SU-DHL-6 (cell line): ENCODE measurements at regions not wholly inside any gene's neighbourhood (a gene's known extent, or its start where the extent isn't known, plus 50 kb on each side); places are given as distances from the start of the nearest gene placed in this dataset.

ENCODE experiments used
- H2AFZ ChIP-seq: fragments of 200-600 bp; sonication (generic); 2 replicates; pipeline ENCODE4 v1.6.1; 2014; ENCODE audit warnings: low read depth, mild to moderate bottlenecking, moderate library complexity, mixed read lengths, antibody characterized with exemption, low read length; ENCODE audit not compliant: severe bottlenecking
- H3F3A ChIP-seq: fragments of 200-600 bp; shearing (Covaris generic); 2 replicates; pipeline ENCODE4 v1.6.0; 2016; ENCODE audit warnings: antibody characterized with exemption, mild to moderate bottlenecking; ENCODE audit not compliant: insufficient read depth
- H3K27ac ChIP-seq: fragments of 200-600 bp; sonication (generic); 2 replicates; pipeline ENCODE4 v1.5.1; 2016; ENCODE audit warnings: low read depth, mild to moderate bottlenecking, low read length, moderate library complexity, mixed read lengths
- H3K27me3 ChIP-seq: fragments of 200-600 bp; sonication (generic), shearing (Covaris generic); 2 replicates; pipeline ENCODE4 v1.6.0; 2014; ENCODE audit warnings: mild to moderate bottlenecking, low read length
- H3K36me3 ChIP-seq: fragments of 200-600 bp; sonication (generic); 2 replicates; pipeline ENCODE4 v1.6.1; 2014; ENCODE audit warnings: mild to moderate bottlenecking, low read length, mixed read lengths
- H3K4me2 ChIP-seq: fragments of 300-600, 200-600 bp; shearing (Covaris generic), sonication (generic); 2 replicates; pipeline ENCODE4 v1.6.0; 2014; ENCODE audit warnings: low read length, low read depth, mild to moderate bottlenecking; ENCODE audit not compliant: poor library complexity, severe bottlenecking
- H3K4me3 ChIP-seq: fragments of 200-600 bp; sonication (generic); 2 replicates; pipeline ENCODE4 v1.5.1; 2014; ENCODE audit warnings: antibody characterized with exemption, low read length, mild to moderate bottlenecking, mixed read lengths; ENCODE audit not compliant: insufficient read depth, poor library complexity, severe bottlenecking
- H3K79me2 ChIP-seq: fragments of 200-600 bp; sonication (generic); 2 replicates; pipeline ENCODE4 v1.6.1; 2014; ENCODE audit warnings: mild to moderate bottlenecking, low read length, moderate library complexity; ENCODE audit not compliant: insufficient read depth
- H3K9ac ChIP-seq: fragments of 200-600 bp; sonication (generic); 2 replicates; pipeline ENCODE4 v1.7.0; 2014; ENCODE audit warnings: mild to moderate bottlenecking, low read length
- H3K9me2 ChIP-seq: fragments of 200-600 bp; sonication (generic); replicated peaks from 2 replicates; pipeline ENCODE4 v1.6.1; 2014; ENCODE audit warnings: low read length; ENCODE audit not compliant: insufficient read depth
- H3K9me3 ChIP-seq: fragments of 200-600 bp; sonication (generic); 2 replicates; pipeline ENCODE4 v1.6.1; 2014; ENCODE audit warnings: low read length, mixed read lengths; ENCODE audit not compliant: insufficient read depth
- H4K20me1 ChIP-seq: fragments of 200-600 bp; sonication (generic); 2 replicates; pipeline ENCODE4 v1.6.1; 2014; ENCODE audit warnings: low read depth, mild to moderate bottlenecking, antibody characterized with exemption, low read length, moderate library complexity, mixed read lengths
- EZH2phosphoT487 ChIP-seq: fragments of 200-600 bp; sonication (generic), shearing (Covaris generic); conservative IDR thresholded peaks from 2 replicates; pipeline ENCODE4 v1.6.1; 2018; ENCODE audit warnings: mild to moderate bottlenecking, antibody characterized with exemption, low read length, moderate library complexity, mixed read lengths
- TF ChIP-seq, protein P1 (sequence below): fragments of 200-600 bp; sonication (generic); IDR thresholded peaks from one replicate; pipeline ENCODE4 v1.5.1; 2017; ENCODE audit warnings: antibody characterized with exemption, mild to moderate bottlenecking, low read length, moderate library complexity; ENCODE audit not compliant: insufficient read depth, poor library complexity, severe bottlenecking

DNA sequence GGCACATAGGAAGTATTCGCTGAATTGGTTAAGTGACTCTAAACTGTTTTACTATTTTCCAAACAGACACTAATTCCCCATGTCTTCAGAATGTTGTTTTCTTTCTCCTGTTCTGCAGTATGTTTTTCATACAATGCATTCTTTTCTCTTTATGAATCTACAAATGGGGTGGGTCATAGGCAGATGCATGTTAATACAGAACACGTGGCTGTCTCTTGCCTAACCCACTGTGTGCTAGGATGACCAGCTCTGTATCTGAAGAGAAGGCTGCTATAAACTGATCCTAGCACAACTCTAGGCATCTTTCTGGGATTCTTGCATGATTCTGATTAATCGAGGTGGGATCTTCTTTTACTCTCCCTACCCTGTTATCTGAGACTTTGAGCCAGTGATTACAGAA, 826.0 kb downstream of the PLCL1 start:
- no peak overlapping the region for H3K9ac ChIP-seq
- H3K36me3 ChIP-seq, result no peaks in the 10 kb centered on the region
- TF ChIP-seq, protein P1, sequence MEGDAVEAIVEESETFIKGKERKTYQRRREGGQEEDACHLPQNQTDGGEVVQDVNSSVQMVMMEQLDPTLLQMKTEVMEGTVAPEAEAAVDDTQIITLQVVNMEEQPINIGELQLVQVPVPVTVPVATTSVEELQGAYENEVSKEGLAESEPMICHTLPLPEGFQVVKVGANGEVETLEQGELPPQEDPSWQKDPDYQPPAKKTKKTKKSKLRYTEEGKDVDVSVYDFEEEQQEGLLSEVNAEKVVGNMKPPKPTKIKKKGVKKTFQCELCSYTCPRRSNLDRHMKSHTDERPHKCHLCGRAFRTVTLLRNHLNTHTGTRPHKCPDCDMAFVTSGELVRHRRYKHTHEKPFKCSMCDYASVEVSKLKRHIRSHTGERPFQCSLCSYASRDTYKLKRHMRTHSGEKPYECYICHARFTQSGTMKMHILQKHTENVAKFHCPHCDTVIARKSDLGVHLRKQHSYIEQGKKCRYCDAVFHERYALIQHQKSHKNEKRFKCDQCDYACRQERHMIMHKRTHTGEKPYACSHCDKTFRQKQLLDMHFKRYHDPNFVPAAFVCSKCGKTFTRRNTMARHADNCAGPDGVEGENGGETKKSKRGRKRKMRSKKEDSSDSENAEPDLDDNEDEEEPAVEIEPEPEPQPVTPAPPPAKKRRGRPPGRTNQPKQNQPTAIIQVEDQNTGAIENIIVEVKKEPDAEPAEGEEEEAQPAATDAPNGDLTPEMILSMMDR, result no peak
- TF ChIP-seq EZH2phosphoT487, result no peak
- H3K9me2 ChIP-seq, result no peaks in the 10 kb centered on the region
- no peaks in the 10 kb centered on the region for H3K79me2 ChIP-seq
- H4K20me1 ChIP-seq, result no peaks in the 10 kb centered on the region
- no peaks in the 10 kb centered on the region for H3K9me3 ChIP-seq
- no peak overlapping the region for H2AFZ ChIP-seq
- no peak overlapping the region for H3K4me2 ChIP-seq
- H3K27me3 ChIP-seq, result no peaks in the 10 kb centered on the region
- H3F3A ChIP-seq, result no peaks in the 10 kb centered on the region
- no peak overlapping the region for H3K4me3 ChIP-seq
- H3K27ac ChIP-seq, result no peak overlapping the region

DNA sequence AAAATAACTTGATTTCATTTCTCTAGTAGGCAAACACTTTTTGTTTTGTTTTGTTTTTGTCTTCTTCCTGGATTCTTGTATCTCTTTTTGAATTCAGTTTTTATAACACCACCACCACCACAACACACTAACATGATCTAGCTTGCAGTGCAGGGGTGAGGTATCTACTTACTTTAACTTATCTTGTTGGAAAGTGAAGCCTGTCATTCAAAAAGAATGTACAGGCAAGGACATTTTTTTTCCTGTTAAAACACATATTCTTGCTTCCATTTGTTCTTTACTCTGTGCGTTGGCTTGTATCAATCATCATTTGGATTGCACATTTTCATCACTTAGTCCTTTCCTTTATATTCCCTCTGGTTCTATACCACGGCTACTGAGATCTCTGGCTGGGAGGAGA, 824.2 kb downstream of the PLCL1 start:
- H3K79me2 ChIP-seq, result no peaks in the 10 kb centered on the region
- no peaks in the 10 kb centered on the region for H3K9me3 ChIP-seq
- no peaks in the 10 kb centered on the region for H4K20me1 ChIP-seq
- TF ChIP-seq, protein P1, result no peak
- TF ChIP-seq EZH2phosphoT487, result no peak
- no peak overlapping the region for H3K27ac ChIP-seq
- no peaks in the 10 kb centered on the region for H3K27me3 ChIP-seq
- H3K9me2 ChIP-seq, result no peaks in the 10 kb centered on the region
- H3K9ac ChIP-seq, result no peak overlapping the region
- H3F3A ChIP-seq, result no peaks in the 10 kb centered on the region
- no peaks in the 10 kb centered on the region for H3K36me3 ChIP-seq
- H3K4me3 ChIP-seq, result no peak overlapping the region
- no peak overlapping the region for H3K4me2 ChIP-seq
- H2AFZ ChIP-seq, result no peak overlapping the region

DNA sequence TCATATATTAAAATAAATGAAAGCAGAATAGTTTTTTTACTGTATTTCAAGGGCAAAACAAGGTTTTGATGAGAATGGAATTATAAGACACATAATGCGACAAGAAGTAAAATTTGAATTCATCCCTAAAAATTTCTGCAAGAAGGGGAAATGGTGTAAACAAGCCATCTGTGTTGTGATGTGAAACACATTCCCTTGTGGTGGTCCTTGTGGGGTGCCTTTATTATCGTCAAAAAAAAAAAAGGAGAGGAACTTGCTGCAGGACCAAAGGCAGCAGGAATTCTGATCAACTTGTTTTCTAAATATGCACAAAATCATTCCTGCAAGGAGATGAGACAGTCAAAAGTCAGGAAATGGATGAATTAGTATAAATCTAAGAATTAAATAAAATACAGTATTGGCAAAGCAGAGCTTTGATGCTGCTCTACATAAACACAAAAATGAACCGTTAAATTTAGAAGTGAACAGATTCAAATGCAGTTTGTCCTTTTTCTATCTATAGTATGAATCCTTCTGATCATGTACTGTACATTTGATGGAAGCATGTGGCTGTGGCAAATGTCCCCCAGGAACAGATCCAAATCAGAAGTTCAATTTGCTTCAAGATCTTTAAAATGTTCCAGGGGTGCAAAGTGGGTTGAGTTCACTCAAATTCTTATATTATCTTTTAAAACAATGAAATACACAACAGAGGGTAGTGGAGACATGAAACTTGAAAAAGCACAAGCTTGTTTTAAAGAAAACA, 818.8 kb downstream of the PLCL1 start:
- Histone ChIP-seq H3K4me2 (no peak overlapping the region), H3K9me3 (no peaks in the 10 kb centered on the region), H3K4me3 (no peak overlapping the region), H4K20me1 (no peaks in the 10 kb centered on the region), H3K27ac (no peak overlapping the region), H3F3A (no peaks in the 10 kb centered on the region), H3K36me3 (no peaks in the 10 kb centered on the region), H2AFZ (no peak overlapping the region), H3K9me2 (no peaks in the 10 kb centered on the region), H3K9ac (no peak overlapping the region), H3K27me3 (no peaks in the 10 kb centered on the region), H3K79me2 (no peaks in the 10 kb centered on the region)
- TF ChIP-seq EZH2phosphoT487, result no peak
- TF ChIP-seq, protein P1, result no peak
